HCT116 (cell line): ENCODE measurements at regions not wholly inside any gene's neighbourhood (a gene's known extent, or its start where the extent isn't known, plus 50 kb on each side); places are given as distances from the start of the nearest gene placed in this dataset.

Experiments used
- ATAC-seq: fragments of 200-7000 bp; cut with Tn5 transposase; 2 replicates; pipeline ENCODE4 v1.9.1; 2020; ENCODE audit warnings: mild to moderate bottlenecking, moderate library complexity
- BruUV-seq: library from RNA; stranded (reverse); fragments of 400-500 nt; replicated peaks from 2 replicates; lab custom pipeline; 2021; lab: Mats Ljungman, UMichigan
- CTCF ChIA-PET: fragments of 300-600 bp; sonication (Branson Sonifier 250); formaldehyde crosslinking; loops from one replicate; lab custom pipeline; 2021; ENCODE audit warnings: antibody characterized with exemption; lab: Charles Lee
- POLR2A ChIA-PET: fragments of 300-600, 350-600 bp; sonication (Branson Sonifier 250); formaldehyde crosslinking; loops from one replicate; lab custom pipeline; 2021; ENCODE audit warnings: antibody characterized with exemption; lab: Charles Lee
- RAD21 ChIA-PET, 2 experiments: fragments of 300-600 bp; sonication (Branson Sonifier 250); formaldehyde crosslinking; loops; one replicate each; lab custom pipeline; 2023; ENCODE audit warnings: low total read pairs in 2 of 2; ENCODE audit not compliant: uncharacterized antibody in 2 of 2, unreplicated experiment in 2 of 2, low non-redundant PET in 1 of 2; lab: Charles Lee
- DNase-seq: peaks from one replicate; pipeline ENCODE4 v3.0.0-alpha.2; 2010; ENCODE audit warnings: low read depth, low spot score
- H2AFZ ChIP-seq: fragments of 200-600 bp; shearing (Covaris generic), sonication (generic); 2 replicates; pipeline ENCODE4 v1.6.1; 2017; ENCODE audit warnings: low read depth, mixed run types, mixed read lengths, antibody characterized with exemption, low read length; ENCODE audit not compliant: poor library complexity, severe bottlenecking
- H3K27ac ChIP-seq: 2 replicates; pipeline ENCODE4 v1.5.1; 2012; ENCODE audit warnings: low read depth, low read length
- H3K27me3 ChIP-seq: fragments of 200-600 bp; sonication (generic); 2 replicates; pipeline ENCODE4 v1.6.1; 2016; ENCODE audit warnings: mixed run types, low read length, mixed read lengths; ENCODE audit not compliant: insufficient read depth
- H3K36me3 ChIP-seq, 2 experiments: fragments of 200-500 bp in 1 of 2; fragments of 200-600 bp in 1 of 2; sonication (Bioruptor generic) in 1 of 2; sonication (generic) in 1 of 2; 2 replicates each; pipeline versions ENCODE4 v1.5.1 to v1.6.1; 2014 to 2016; ENCODE audit warnings: low read length in 2 of 2, inconsistent platforms in 1 of 2, mixed read lengths in 1 of 2, mixed run types in 1 of 2; ENCODE audit not compliant: insufficient read depth in 2 of 2, control insufficient read depth in 1 of 2
- H3K4me1 ChIP-seq, 2 experiments: fragments of 200-600 bp in 1 of 2; sonication (generic) in 1 of 2; 2 replicates each; pipeline versions ENCODE4 v1.5.1 to v1.6.1; 2012 to 2017; ENCODE audit warnings: low read length in 2 of 2, inconsistent platforms in 1 of 2, mild to moderate bottlenecking in 1 of 2, mixed read lengths in 1 of 2, mixed run types in 1 of 2, moderate library complexity in 1 of 2; ENCODE audit not compliant: insufficient read depth in 2 of 2, control insufficient read depth in 1 of 2
- H3K4me2 ChIP-seq: fragments of 200-600 bp; sonication (generic); 2 replicates; pipeline ENCODE4 v1.6.1; 2017; ENCODE audit warnings: mixed run types, low read length, mixed read lengths
- H3K4me3 ChIP-seq, 2 experiments: fragments of 200-600 bp in 1 of 2; sonication (generic) in 1 of 2; replicated peaks in 1 of 2; 2 replicates each; pipeline ENCODE4 v1.5.1; 2011 to 2016; ENCODE audit warnings: low read length in 2 of 2, control low read depth in 1 of 2, low read depth in 1 of 2, mild to moderate bottlenecking in 1 of 2, mixed read lengths in 1 of 2, mixed run types in 1 of 2
- H3K79me2 ChIP-seq: fragments of 200-600 bp; sonication (generic); 2 replicates; pipeline ENCODE4 v1.6.1; 2017; ENCODE audit warnings: mild to moderate bottlenecking, mixed run types, low read length, moderate library complexity, mixed read lengths; ENCODE audit not compliant: insufficient read depth
- H3K9ac ChIP-seq: fragments of 200-600 bp; sonication (generic); 2 replicates; pipeline ENCODE4 v1.6.1; 2016; ENCODE audit warnings: low read length, mixed read lengths
- H3K9me2 ChIP-seq: fragments of 200-600 bp; sonication (generic), shearing (Covaris generic); 2 replicates; pipeline ENCODE4 v1.6.1; 2017; ENCODE audit warnings: mixed run types, mild to moderate bottlenecking, moderate library complexity; ENCODE audit not compliant: insufficient read depth
- H3K9me3 ChIP-seq, 2 experiments: fragments of 200-500 bp in 1 of 2; fragments of 200-600 bp in 1 of 2; sonication (Bioruptor generic) in 1 of 2; sonication (generic) in 1 of 2; 2 replicates each; pipeline ENCODE4 v1.6.1; 2014 to 2017; ENCODE audit warnings: low read length in 2 of 2, mixed read lengths in 2 of 2, inconsistent platforms in 1 of 2, low read depth in 1 of 2, mild to moderate bottlenecking in 1 of 2, mixed run types in 1 of 2, moderate library complexity in 1 of 2; ENCODE audit not compliant: control insufficient read depth in 1 of 2, insufficient read depth in 1 of 2
- H4K20me1 ChIP-seq: fragments of 200-600 bp; sonication (generic), shearing (Covaris generic); 2 replicates; pipeline ENCODE4 v1.6.1; 2017; ENCODE audit warnings: mixed run types, mild to moderate bottlenecking, moderate library complexity; ENCODE audit not compliant: insufficient read depth
- ATF3 ChIP-seq: IDR thresholded peaks from 2 replicates; pipeline ENCODE4 v1.6.1; 2012
- CBX3 ChIP-seq: IDR thresholded peaks from 2 replicates; pipeline ENCODE4 v1.6.1; 2012; ENCODE audit warnings: low read depth
- CEBPB ChIP-seq: IDR thresholded peaks from 2 replicates; pipeline ENCODE4 v1.6.1; 2012; ENCODE audit warnings: low read depth
- EGR1 ChIP-seq: IDR thresholded peaks from 2 replicates; pipeline ENCODE4 v1.6.1; 2012; ENCODE audit warnings: low read depth
- ELF1 ChIP-seq: IDR thresholded peaks from 2 replicates; pipeline ENCODE4 v1.6.1; 2012; ENCODE audit warnings: low read depth, borderline replicate concordance
- EZH2 ChIP-seq: fragments of 200-600 bp; sonication (generic); IDR thresholded peaks from 2 replicates; pipeline ENCODE4 v1.6.1; 2017; ENCODE audit warnings: antibody characterized with exemption, mixed run types
- EZH2phosphoT487 ChIP-seq: fragments of 200-600 bp; IDR thresholded peaks from 2 replicates; pipeline ENCODE4 v1.6.1; 2018; ENCODE audit warnings: antibody characterized with exemption, borderline replicate concordance
- FOSL1 ChIP-seq: IDR thresholded peaks from 2 replicates; pipeline ENCODE4 v1.6.1; 2012; ENCODE audit warnings: low read depth
- JUND ChIP-seq: IDR thresholded peaks from 2 replicates; pipeline ENCODE4 v1.6.1; 2012
- MAX ChIP-seq: IDR thresholded peaks from 2 replicates; pipeline ENCODE4 v1.6.1; 2012
- POLR2A ChIP-seq: IDR thresholded peaks from 2 replicates; pipeline ENCODE4 v1.7.0; 2011; ENCODE audit warnings: borderline replicate concordance; ENCODE audit not compliant: insufficient read depth, insufficient read length; ENCODE audit errors: extremely low read depth
- POLR2AphosphoS5 ChIP-seq: IDR thresholded peaks from 2 replicates; pipeline ENCODE4 v1.6.1; 2011; ENCODE audit warnings: mild to moderate bottlenecking, low read depth, low read length, moderate library complexity
- REST ChIP-seq: IDR thresholded peaks from 2 replicates; pipeline ENCODE4 v1.6.1; 2012; ENCODE audit warnings: low read depth
- SIN3A ChIP-seq: IDR thresholded peaks from 2 replicates; pipeline ENCODE4 v1.6.1; 2012; ENCODE audit warnings: low read depth
- SP1 ChIP-seq: IDR thresholded peaks from 2 replicates; pipeline ENCODE4 v1.6.1; 2012; ENCODE audit warnings: low read depth
- TCF7L2 ChIP-seq: IDR thresholded peaks from 2 replicates; pipeline ENCODE4 v1.7.0; 2011; ENCODE audit warnings: borderline replicate concordance, inconsistent platforms; ENCODE audit not compliant: insufficient read depth, insufficient read length; ENCODE audit errors: extremely low read depth
- YY1 ChIP-seq: IDR thresholded peaks from 2 replicates; pipeline ENCODE4 v1.6.1; 2011; ENCODE audit warnings: low read length, low read depth, moderate library complexity, mild to moderate bottlenecking; ENCODE audit not compliant: insufficient replicate concordance; ENCODE audit errors: extremely low read depth
- ZBTB33 ChIP-seq: IDR thresholded peaks from 2 replicates; pipeline ENCODE4 v1.6.1; 2011; ENCODE audit warnings: mild to moderate bottlenecking, low read length, moderate library complexity; ENCODE audit not compliant: insufficient replicate concordance; ENCODE audit errors: extremely low read depth
- ZFX ChIP-seq: fragments of 450-650 bp; IDR thresholded peaks from 2 replicates; pipeline ENCODE4 v1.6.1; 2017
- ZNF274 ChIP-seq: fragments of 200-500 bp; sonication (Bioruptor generic); IDR thresholded peaks from 2 replicates; pipeline ENCODE4 v1.6.1; 2014; ENCODE audit warnings: mild to moderate bottlenecking, low read depth, low read length, inconsistent platforms
- intact Hi-C: fragments of 100-400 bp; cut with micrococcal nuclease; formaldehyde crosslinking; loops from 2 replicates; pipeline ENCODE4 v1.10.0; 2022

- Histone ChIP-seq H3K4me3 (no peak overlapping the region), H3K9me2 (no peaks in the 10 kb centered on the region)
- POLR2A ChIA-PET: no interaction called here
Observed at GRCh38 chr6:21829126-21829525, 235.6 kb downstream of the SOX4 start.

More at GRCh38 chr6:21829126-21829525, 235.6 kb downstream of the SOX4 start:
- ChIA-PET CTCF (no interaction called here), RAD21 (no interaction called here)
- no peaks in the 10 kb centered on the region for H3K27me3 ChIP-seq
- DNase-seq (no peak), ATAC-seq (no peak)
- TF ChIP-seq ZBTB33 (no peak), ATF3 (no peak), POLR2AphosphoS5 (no peak), EGR1 (no peak), REST (no peak), TCF7L2 (no peak), EZH2 (no peak), JUND (no peak), CEBPB (no peak), YY1 (no peak), ELF1 (no peak), POLR2A (no peak), MAX (no peak), FOSL1 (no peak), ZNF274 (no peak), CBX3 (no peak), SP1 (no peak), EZH2phosphoT487 (no peak), SIN3A (no peak), ZFX (no peak)
- no peaks in the 10 kb centered on the region for H4K20me1 ChIP-seq
- intact Hi-C loops: no loop called here
- no peak overlapping the region for H2AFZ ChIP-seq
- no peak overlapping the region for H3K9ac ChIP-seq
- no peak overlapping the region for H3K27ac ChIP-seq
- H3K4me1 ChIP-seq: no peaks in the 10 kb centered on the region
- H3K36me3 ChIP-seq: no peaks in the 10 kb centered on the region
- no peaks in the 10 kb centered on the region for H3K9me3 ChIP-seq
- no peaks in the 10 kb centered on the region for H3K79me2 ChIP-seq
- BruUV-seq: no TSS peak
- no peak overlapping the region for H3K4me2 ChIP-seq
